ENCODE measurements at regions not wholly inside any gene's neighbourhood (a gene's known extent, or its start where the extent isn't known, plus 50 kb on each side); places are given as distances from the start of the nearest gene placed in this dataset.

DNA sequence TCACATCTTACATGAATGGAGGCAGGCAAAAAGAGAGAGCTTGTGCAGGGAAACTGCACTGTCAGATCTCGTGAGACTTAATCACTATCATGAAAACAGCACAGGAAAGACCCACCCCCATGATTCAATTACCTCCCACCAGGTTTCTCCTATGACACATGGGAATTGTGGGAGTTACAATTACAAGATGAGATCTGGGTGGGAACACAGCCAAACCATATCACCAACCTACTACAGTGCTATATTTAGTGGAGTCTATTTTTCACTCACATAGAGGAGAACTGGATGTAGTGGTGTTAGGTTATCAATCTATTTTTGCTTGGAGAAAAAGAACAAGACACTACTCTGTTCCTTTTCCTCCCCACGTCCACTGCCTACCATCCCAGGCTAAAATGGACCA lies 276.6 kb downstream of the KCTD12 start:
- H3K4me1 ChIP-seq (ENCODE audit: control insufficient read depth, extremely low read depth, insufficient read depth, low read length), result no peaks in the 10 kb centered on the region
- dilution Hi-C loops (cut with MboI; ENCODE audit: extremely low pct_ligation_motif_present, low sequenced_read_pairs), result no loop called here
- no peaks in the 10 kb centered on the region for H3K9me1 ChIP-seq (ENCODE audit: control insufficient read depth, extremely low read depth, insufficient read depth, low read length)
- no peaks in the 10 kb centered on the region for H3K79me2 ChIP-seq (ENCODE audit: control insufficient read depth, insufficient read depth, low read length)
- H3K4me3 ChIP-seq (ENCODE audit: control insufficient read depth in 2 of 3, extremely low read depth in 1 of 3, insufficient read depth in 2 of 3, low read depth in 1 of 3, low read length in 3 of 3), result no peak overlapping the region
- TF ChIP-seq, protein P1, sequence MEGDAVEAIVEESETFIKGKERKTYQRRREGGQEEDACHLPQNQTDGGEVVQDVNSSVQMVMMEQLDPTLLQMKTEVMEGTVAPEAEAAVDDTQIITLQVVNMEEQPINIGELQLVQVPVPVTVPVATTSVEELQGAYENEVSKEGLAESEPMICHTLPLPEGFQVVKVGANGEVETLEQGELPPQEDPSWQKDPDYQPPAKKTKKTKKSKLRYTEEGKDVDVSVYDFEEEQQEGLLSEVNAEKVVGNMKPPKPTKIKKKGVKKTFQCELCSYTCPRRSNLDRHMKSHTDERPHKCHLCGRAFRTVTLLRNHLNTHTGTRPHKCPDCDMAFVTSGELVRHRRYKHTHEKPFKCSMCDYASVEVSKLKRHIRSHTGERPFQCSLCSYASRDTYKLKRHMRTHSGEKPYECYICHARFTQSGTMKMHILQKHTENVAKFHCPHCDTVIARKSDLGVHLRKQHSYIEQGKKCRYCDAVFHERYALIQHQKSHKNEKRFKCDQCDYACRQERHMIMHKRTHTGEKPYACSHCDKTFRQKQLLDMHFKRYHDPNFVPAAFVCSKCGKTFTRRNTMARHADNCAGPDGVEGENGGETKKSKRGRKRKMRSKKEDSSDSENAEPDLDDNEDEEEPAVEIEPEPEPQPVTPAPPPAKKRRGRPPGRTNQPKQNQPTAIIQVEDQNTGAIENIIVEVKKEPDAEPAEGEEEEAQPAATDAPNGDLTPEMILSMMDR (optimal IDR thresholded peaks at IDR 0.05 in 1 of 3, IDR thresholded peaks at IDR 0.05 in 1 of 3, conservative IDR thresholded peaks at IDR 0.05 in 1 of 3; ENCODE audit: extremely low read depth in 1 of 3, insufficient read depth in 2 of 3, low read length in 3 of 3), result no peak
- no peak for TF ChIP-seq EZH2 (IDR thresholded peaks at IDR 0.05; ENCODE audit: low read length)
- no peak overlapping the region for H2AFZ ChIP-seq (ENCODE audit: control insufficient read depth, low read length)
- no peak overlapping the region for H3K9ac ChIP-seq (ENCODE audit: control insufficient read depth, extremely low read depth, insufficient read depth, low read length)
- H3K9me3 ChIP-seq (ENCODE audit: control insufficient read depth, low read depth, low read length), result no peaks in the 10 kb centered on the region
- H4K20me1 ChIP-seq (ENCODE audit: control insufficient read depth, extremely low read depth, insufficient read depth, low read length), result no peaks in the 10 kb centered on the region
- no peak for FAIRE-seq
- DNase-seq (ENCODE audit: low read depth, low spot score), result no peak
- no peaks in the 10 kb centered on the region for H3K27me3 ChIP-seq (ENCODE audit: control insufficient read depth, extremely low read depth, insufficient read depth, low read length)
- no peak overlapping the region for H3K27ac ChIP-seq (ENCODE audit: control insufficient read depth, insufficient read depth, low read length)
- H3K36me3 ChIP-seq (ENCODE audit: control insufficient read depth in 2 of 2, extremely low read depth in 1 of 2, insufficient read depth in 2 of 2, low read length in 2 of 2), result no peaks in the 10 kb centered on the region
- H3K4me2 ChIP-seq (ENCODE audit: control insufficient read depth, extremely low read depth, insufficient read depth, low read depth, low read length), result no peak overlapping the region

GRCh38 chr13:76607866-76608265 lies 278.3 kb downstream of the KCTD12 start:
- H3K27ac ChIP-seq (ENCODE audit: control insufficient read depth, insufficient read depth, low read length), result no peak overlapping the region
- H3K9ac ChIP-seq (ENCODE audit: control insufficient read depth, extremely low read depth, insufficient read depth, low read length), result no peak overlapping the region
- no peak overlapping the region for H2AFZ ChIP-seq (ENCODE audit: control insufficient read depth, low read length)
- no peak for DNase-seq (ENCODE audit: low read depth, low spot score)
- TF ChIP-seq EZH2 (IDR thresholded peaks at IDR 0.05; ENCODE audit: low read length), result no peak
- H3K27me3 ChIP-seq (ENCODE audit: control insufficient read depth, extremely low read depth, insufficient read depth, low read length), result no peaks in the 10 kb centered on the region
- H4K20me1 ChIP-seq (ENCODE audit: control insufficient read depth, extremely low read depth, insufficient read depth, low read length), result no peaks in the 10 kb centered on the region
- dilution Hi-C loops (cut with MboI; ENCODE audit: extremely low pct_ligation_motif_present, low sequenced_read_pairs), result no loop called here
- H3K36me3 ChIP-seq (ENCODE audit: control insufficient read depth in 2 of 2, extremely low read depth in 1 of 2, insufficient read depth in 2 of 2, low read length in 2 of 2), result no peaks in the 10 kb centered on the region
- no peaks in the 10 kb centered on the region for H3K9me3 ChIP-seq (ENCODE audit: control insufficient read depth, low read depth, low read length)
- no peak for FAIRE-seq
- H3K79me2 ChIP-seq (ENCODE audit: control insufficient read depth, insufficient read depth, low read length), result no peaks in the 10 kb centered on the region
- H3K4me2 ChIP-seq (ENCODE audit: control insufficient read depth, extremely low read depth, insufficient read depth, low read depth, low read length), result no peak overlapping the region
- no peaks in the 10 kb centered on the region for H3K9me1 ChIP-seq (ENCODE audit: control insufficient read depth, extremely low read depth, insufficient read depth, low read length)
- no peak overlapping the region for H3K4me3 ChIP-seq (ENCODE audit: control insufficient read depth in 2 of 3, extremely low read depth in 1 of 3, insufficient read depth in 2 of 3, low read depth in 1 of 3, low read length in 3 of 3)
- H3K4me1 ChIP-seq (ENCODE audit: control insufficient read depth, extremely low read depth, insufficient read depth, low read length), result no peaks in the 10 kb centered on the region

DNA sequence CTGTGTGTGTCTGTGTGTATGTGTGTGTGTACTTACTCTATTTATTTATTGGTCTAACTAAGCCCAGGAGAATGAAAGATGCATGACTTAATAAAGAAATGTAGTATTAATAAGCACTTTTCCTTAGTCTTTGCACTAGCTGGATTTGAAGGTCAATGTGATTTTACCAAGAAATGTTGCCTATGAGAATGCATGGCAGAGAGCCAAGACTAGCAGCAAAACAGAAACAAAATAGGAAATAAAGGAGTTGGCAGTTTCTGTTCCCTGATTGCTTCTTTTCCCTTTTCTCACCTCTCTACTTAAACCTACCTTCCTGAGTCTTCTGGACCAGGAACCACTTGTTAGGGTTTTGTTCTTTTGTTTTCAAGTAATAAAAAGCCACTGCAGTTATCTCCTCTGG lies 286.1 kb downstream of the KCTD12 start:
- dilution Hi-C loops (cut with MboI; ENCODE audit: extremely low pct_ligation_motif_present, low sequenced_read_pairs), result no loop called here
- Histone ChIP-seq H3K9ac (ENCODE audit: control insufficient read depth, extremely low read depth, insufficient read depth, low read length) (no peak overlapping the region), H3K27me3 (ENCODE audit: control insufficient read depth, extremely low read depth, insufficient read depth, low read length) (no peaks in the 10 kb centered on the region), H3K4me1 (ENCODE audit: control insufficient read depth, extremely low read depth, insufficient read depth, low read length) (no peaks in the 10 kb centered on the region), H3K27ac (ENCODE audit: control insufficient read depth, insufficient read depth, low read length) (no peak overlapping the region), H3K9me1 (ENCODE audit: control insufficient read depth, extremely low read depth, insufficient read depth, low read length) (no peaks in the 10 kb centered on the region), H3K9me3 (ENCODE audit: control insufficient read depth, low read depth, low read length) (no peaks in the 10 kb centered on the region), H3K36me3 (ENCODE audit: control insufficient read depth in 2 of 2, extremely low read depth in 1 of 2, insufficient read depth in 2 of 2, low read length in 2 of 2) (no peaks in the 10 kb centered on the region), H3K79me2 (ENCODE audit: control insufficient read depth, insufficient read depth, low read length) (no peaks in the 10 kb centered on the region), H4K20me1 (ENCODE audit: control insufficient read depth, extremely low read depth, insufficient read depth, low read length) (no peaks in the 10 kb centered on the region), H2AFZ (ENCODE audit: control insufficient read depth, low read length) (no peak overlapping the region), H3K4me3 (ENCODE audit: control insufficient read depth in 2 of 3, extremely low read depth in 1 of 3, insufficient read depth in 2 of 3, low read depth in 1 of 3, low read length in 3 of 3) (no peak overlapping the region), H3K4me2 (ENCODE audit: control insufficient read depth, extremely low read depth, insufficient read depth, low read depth, low read length) (no peak overlapping the region)
- no peak for DNase-seq (ENCODE audit: low read depth, low spot score)
- TF ChIP-seq EZH2 (IDR thresholded peaks at IDR 0.05; ENCODE audit: low read length), result no peak
- FAIRE-seq, result no peak
